Natural killer cell (primary cell): ENCODE measurements at regions not wholly inside any gene's neighbourhood (a gene's known extent, or its start where the extent isn't known, plus 50 kb on each side); places are given as distances from the start of the nearest gene placed in this dataset.

ENCODE experiments used
- ATAC-seq, 3 donors: fragments of 150-1000 bp in 2 of 3; fragments of 200-7000 bp in 1 of 3; cut with Tn5 transposase; 1 replicate in 1 of 3; 2 replicates in 2 of 3; pipeline ENCODE4 v1.10.0; 2021; ENCODE audit warnings: mild to moderate bottlenecking in 2 of 3, moderate library complexity in 2 of 3
- DNase-seq, 2 donors: peaks; one replicate each; pipeline versions ENCODE4 v3.0.0 to v3.0.0-alpha.2; 2013 to 2021; ENCODE audit warnings: mixed read lengths in 1 of 2
- H3K27ac ChIP-seq: one replicate; pipeline ENCODE4 v1.5.1; 2013; ENCODE audit warnings: mild to moderate bottlenecking, low read length
- H3K27me3 ChIP-seq: one replicate; pipeline ENCODE4 v1.6.1; 2013; ENCODE audit warnings: low read length; ENCODE audit not compliant: control insufficient read depth, insufficient read depth
- H3K36me3 ChIP-seq: one replicate; pipeline ENCODE4 v1.6.1; 2013; ENCODE audit warnings: low read length; ENCODE audit not compliant: control insufficient read depth, insufficient read depth
- H3K4me1 ChIP-seq: one replicate; pipeline ENCODE4 v1.6.1; 2013; ENCODE audit warnings: low read length; ENCODE audit not compliant: control insufficient read depth, insufficient read depth
- H3K4me3 ChIP-seq: one replicate; pipeline ENCODE4 v1.5.1; 2013; ENCODE audit warnings: low read length
- H3K9me3 ChIP-seq: one replicate; pipeline ENCODE4 v1.6.1; 2013; ENCODE audit warnings: low read length; ENCODE audit not compliant: control insufficient read depth, insufficient read depth
- H3K27ac Mint-ChIP-seq, 2 donors: one replicate each; pipeline ENCODE4 v1.8.0; 2022; ENCODE audit warnings: mild to moderate bottlenecking in 2 of 2, mixed read lengths in 2 of 2, moderate library complexity in 1 of 2
- H3K27me3 Mint-ChIP-seq, 2 donors: one replicate each; pipeline ENCODE4 v1.8.0; 2022; ENCODE audit warnings: low read depth in 2 of 2, mixed read lengths in 2 of 2
- H3K36me3 Mint-ChIP-seq: one replicate; pipeline ENCODE4 v1.8.0; 2022; ENCODE audit warnings: mixed read lengths
- H3K4me1 Mint-ChIP-seq, 2 donors: one replicate each; pipeline ENCODE4 v1.8.0; 2022; ENCODE audit warnings: mixed read lengths in 2 of 2
- H3K4me3 Mint-ChIP-seq: one replicate; pipeline ENCODE4 v1.8.0; 2022; ENCODE audit warnings: mild to moderate bottlenecking, moderate library complexity, mixed read lengths
- H3K9me3 Mint-ChIP-seq, 2 donors: one replicate each; pipeline ENCODE4 v1.8.0; 2022; ENCODE audit warnings: mixed read lengths in 2 of 2
- WGBS: methylation state at CpG from one replicate; pipeline ENCODE4 v1.1.7; 2013; ENCODE audit warnings: missing lambda C conversion rate; ENCODE audit not compliant: insufficient coverage; 5-methylcytosine and 5-hydroxymethylcytosine counted together
- intact Hi-C: fragments of 100-400 bp; cut with micrococcal nuclease; formaldehyde crosslinking; loops from one replicate; pipeline ENCODE4 v1.14.2; 2022
- TF ChIP-seq, protein P1 (sequence below): fragments of 200-600 bp; IDR thresholded peaks from one replicate; pipeline ENCODE4 v1.8.0; 2022; ENCODE audit warnings: antibody characterized with exemption

GRCh38 chr18:47686806-47687205, 243.7 kb downstream of the SMAD2 start:
- intact Hi-C loops, result no loop called here
- no peak for ATAC-seq

GRCh38 chr18:47683774-47684173, 246.7 kb downstream of the SMAD2 start:
- Histone ChIP-seq H3K4me3 (no peak overlapping the region), H3K9me3 (no peaks in the 10 kb centered on the region), H3K27me3 (no peaks in the 10 kb centered on the region), H3K36me3 (no peaks in the 10 kb centered on the region), H3K4me1 (no peaks in the 10 kb centered on the region), H3K27ac (no peak overlapping the region)
- ATAC-seq (no peak), DNase-seq (no peak)
- intact Hi-C loops, result no loop called here
- no peaks in the 10 kb centered on the region for H3K9me3 Mint-ChIP-seq
- H3K4me1 Mint-ChIP-seq, result no peaks in the 10 kb centered on the region
- no peak overlapping the region for H3K27ac Mint-ChIP-seq
- H3K4me3 Mint-ChIP-seq, result no peak overlapping the region
- H3K36me3 Mint-ChIP-seq, result no peaks in the 10 kb centered on the region
- TF ChIP-seq, protein P1, sequence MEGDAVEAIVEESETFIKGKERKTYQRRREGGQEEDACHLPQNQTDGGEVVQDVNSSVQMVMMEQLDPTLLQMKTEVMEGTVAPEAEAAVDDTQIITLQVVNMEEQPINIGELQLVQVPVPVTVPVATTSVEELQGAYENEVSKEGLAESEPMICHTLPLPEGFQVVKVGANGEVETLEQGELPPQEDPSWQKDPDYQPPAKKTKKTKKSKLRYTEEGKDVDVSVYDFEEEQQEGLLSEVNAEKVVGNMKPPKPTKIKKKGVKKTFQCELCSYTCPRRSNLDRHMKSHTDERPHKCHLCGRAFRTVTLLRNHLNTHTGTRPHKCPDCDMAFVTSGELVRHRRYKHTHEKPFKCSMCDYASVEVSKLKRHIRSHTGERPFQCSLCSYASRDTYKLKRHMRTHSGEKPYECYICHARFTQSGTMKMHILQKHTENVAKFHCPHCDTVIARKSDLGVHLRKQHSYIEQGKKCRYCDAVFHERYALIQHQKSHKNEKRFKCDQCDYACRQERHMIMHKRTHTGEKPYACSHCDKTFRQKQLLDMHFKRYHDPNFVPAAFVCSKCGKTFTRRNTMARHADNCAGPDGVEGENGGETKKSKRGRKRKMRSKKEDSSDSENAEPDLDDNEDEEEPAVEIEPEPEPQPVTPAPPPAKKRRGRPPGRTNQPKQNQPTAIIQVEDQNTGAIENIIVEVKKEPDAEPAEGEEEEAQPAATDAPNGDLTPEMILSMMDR, result no peak
- H3K27me3 Mint-ChIP-seq, result peaks cover 3 to 20% of the 10 kb centered on the region in 2 donors

More at GRCh38 chr18:47686806-47687205, 243.7 kb downstream of the SMAD2 start:
- no peaks in the 10 kb centered on the region for H3K4me1 Mint-ChIP-seq
- no peak overlapping the region for H3K4me3 Mint-ChIP-seq
- DNase-seq, result no peak
- no peaks in the 10 kb centered on the region for H3K36me3 Mint-ChIP-seq
- Histone ChIP-seq H3K4me1 (no peaks in the 10 kb centered on the region), H3K27ac (no peak overlapping the region), H3K36me3 (no peaks in the 10 kb centered on the region), H3K4me3 (no peak overlapping the region), H3K27me3 (no peaks in the 10 kb centered on the region), H3K9me3 (no peaks in the 10 kb centered on the region)
- H3K27ac Mint-ChIP-seq, result no peak overlapping the region
- WGBS, result no CpG with 5 or more reads among the region's 2 CpGs
- peaks cover 3 to 15% of the 10 kb centered on the region in 2 donors for H3K27me3 Mint-ChIP-seq
- TF ChIP-seq, protein P1, result no peak
- H3K9me3 Mint-ChIP-seq, result no peaks in the 10 kb centered on the region

DNA sequence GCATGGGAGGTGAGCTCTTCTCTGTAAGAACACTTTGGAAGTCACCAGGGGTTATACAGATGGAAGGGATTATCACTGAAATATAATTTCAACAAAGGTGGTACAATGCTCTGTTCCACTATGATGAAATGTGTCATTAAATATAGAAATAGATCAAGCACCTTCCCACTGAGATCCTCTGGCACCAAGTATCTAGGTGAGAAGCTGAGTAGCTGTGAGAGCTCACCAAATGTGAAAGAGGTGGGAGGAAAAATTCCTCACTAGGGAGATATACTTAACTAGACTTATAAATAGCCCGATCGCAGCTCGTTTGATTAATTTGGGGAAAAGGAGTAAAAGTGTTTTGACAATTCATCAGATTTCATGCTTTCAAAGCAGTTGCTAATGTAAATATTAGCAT, 247.6 kb downstream of the SMAD2 start:
- Mint-ChIP-seq H3K27ac (no peak overlapping the region), H3K27me3 (peaks cover 3 to 11% of the 10 kb centered on the region in 2 donors), H3K9me3 (no peaks in the 10 kb centered on the region), H3K36me3 (no peaks in the 10 kb centered on the region), H3K4me1 (no peaks in the 10 kb centered on the region), H3K4me3 (no peak overlapping the region)
- no peaks in the 10 kb centered on the region for H3K27me3 ChIP-seq
- H3K27ac ChIP-seq, result no peak overlapping the region
- intact Hi-C loops, result no loop called here
- no peaks in the 10 kb centered on the region for H3K36me3 ChIP-seq
- H3K9me3 ChIP-seq, result no peaks in the 10 kb centered on the region
- DNase-seq, result no peak
- TF ChIP-seq, protein P1, result no peak
- no peak overlapping the region for H3K4me3 ChIP-seq
- no peak for ATAC-seq
- H3K4me1 ChIP-seq, result no peaks in the 10 kb centered on the region
- no CpG with 5 or more reads among the region's 3 CpGs for WGBS

DNA sequence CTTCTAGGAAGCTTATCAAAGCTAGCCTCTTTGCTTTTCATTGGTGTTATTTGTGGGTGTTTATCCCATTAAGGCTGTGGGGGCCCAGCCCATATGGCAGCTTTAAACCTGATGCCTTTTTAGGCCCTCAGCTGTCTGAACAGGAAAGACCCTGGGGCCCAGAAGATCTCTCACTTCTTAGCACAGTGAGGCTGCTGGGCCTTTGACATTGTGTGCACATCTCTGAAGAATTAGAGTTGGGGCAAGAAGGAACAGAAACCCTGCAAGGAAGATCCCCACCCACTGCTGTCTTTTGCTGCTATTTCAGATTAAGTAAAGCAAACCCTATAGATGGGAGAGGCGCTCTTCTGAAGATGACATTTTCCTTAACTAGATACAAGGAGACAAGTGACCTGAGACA, 250.0 kb downstream of the SMAD2 start:
- Mint-ChIP-seq H3K36me3 (no peaks in the 10 kb centered on the region), H3K4me1 (no peaks in the 10 kb centered on the region), H3K4me3 (no peak overlapping the region), H3K9me3 (no peaks in the 10 kb centered on the region), H3K27me3 (peaks cover 0 to 5% of the 10 kb centered on the region in 2 donors), H3K27ac (no peak overlapping the region)
- H3K27me3 ChIP-seq, result no peaks in the 10 kb centered on the region
- ATAC-seq, result no peak
- H3K27ac ChIP-seq, result peak overlapping the region; percentile 34
- intact Hi-C loops, result no loop called here
- DNase-seq, result no peak
- TF ChIP-seq, protein P1, result no peak
- no peak overlapping the region for H3K4me3 ChIP-seq
- no peaks in the 10 kb centered on the region for H3K9me3 ChIP-seq
- no peaks in the 10 kb centered on the region for H3K36me3 ChIP-seq
- no peaks in the 10 kb centered on the region for H3K4me1 ChIP-seq
- WGBS, result 88% methylated on average over 1 of the region's 1 CpG
